GM12878 (cell line): ENCODE measurements at regions not wholly inside any gene's neighbourhood (a gene's known extent, or its start where the extent isn't known, plus 50 kb on each side); places are given as distances from the start of the nearest gene placed in this dataset.

ENCODE experiments used
- ASH2L ChIP-seq: fragments of 300-600, 200-600 bp; sonication (generic); IDR thresholded peaks from 2 replicates; pipeline ENCODE4 v1.6.1; 2017; ENCODE audit warnings: low read depth, mild to moderate bottlenecking, borderline replicate concordance
- BRCA1 ChIP-seq: IDR thresholded peaks from 2 replicates; pipeline ENCODE4 v1.6.1; 2011; ENCODE audit warnings: low read depth, low read length, improper control_type of control experiment
- CHD4 ChIP-seq: fragments of 200-600 bp; sonication (generic); IDR thresholded peaks from 2 replicates; pipeline ENCODE4 v1.6.1; 2016; ENCODE audit warnings: mild to moderate bottlenecking
- HDAC6 ChIP-seq: fragments of 200-600 bp; sonication (generic); IDR thresholded peaks from one replicate; pipeline ENCODE4 v1.8.0; 2017; ENCODE audit warnings: antibody characterized with exemption; ENCODE audit not compliant: unreplicated experiment
- NFYA ChIP-seq: IDR thresholded peaks from 2 replicates; pipeline ENCODE4 v1.6.1; 2011; ENCODE audit warnings: low read depth, mild to moderate bottlenecking, low read length, improper control_type of control experiment, borderline replicate concordance
- SIX5 ChIP-seq: IDR thresholded peaks from 2 replicates; pipeline ENCODE4 v1.6.1; 2011; ENCODE audit warnings: mild to moderate bottlenecking, low read depth, low read length, moderate library complexity; ENCODE audit not compliant: severe bottlenecking
- SP1 ChIP-seq: IDR thresholded peaks from one replicate; pipeline ENCODE4 v1.6.1; 2011; ENCODE audit warnings: low read depth, low read length
- SRF ChIP-seq, 2 experiments: IDR thresholded peaks; 2 replicates each; pipeline ENCODE4 v1.6.1; 2011; ENCODE audit warnings: low read depth in 2 of 2, low read length in 2 of 2, mild to moderate bottlenecking in 1 of 2, moderate library complexity in 1 of 2
- SUZ12 ChIP-seq: fragments of 200-600 bp; sonication (generic); IDR thresholded peaks from one replicate; pipeline ENCODE4 v1.6.1; 2018; ENCODE audit warnings: antibody characterized with exemption, mild to moderate bottlenecking; ENCODE audit not compliant: unreplicated experiment
- TAF1 ChIP-seq: IDR thresholded peaks from 2 replicates; pipeline ENCODE4 v1.6.1; 2011; ENCODE audit warnings: mild to moderate bottlenecking, low read depth, low read length, borderline replicate concordance
- TBL1XR1 ChIP-seq: IDR thresholded peaks from 2 replicates; pipeline ENCODE4 v1.6.1; 2012; ENCODE audit warnings: low read depth, low read length, improper control_type of control experiment
- TF ChIP-seq, protein P1 (sequence below): IDR thresholded peaks from 2 replicates; pipeline ENCODE4 v1.6.1; 2011; ENCODE audit warnings: low read depth, mild to moderate bottlenecking, low read length, moderate library complexity, borderline replicate concordance; ENCODE audit errors: extremely low read depth
- TF ChIP-seq, protein P2 (sequence below): fragments of 450-650 bp; IDR thresholded peaks from 2 replicates; pipeline ENCODE4 v1.6.1; 2016; ENCODE audit warnings: mild to moderate bottlenecking, moderate library complexity, borderline replicate concordance
- TF ChIP-seq, protein P3 (sequence below): fragments of 450-650 bp; formaldehyde crosslinking; IDR thresholded peaks from 2 replicates; pipeline ENCODE4 v1.5.0; 2022; ENCODE audit warnings: mild to moderate bottlenecking, missing genetic modification characterization

DNA sequence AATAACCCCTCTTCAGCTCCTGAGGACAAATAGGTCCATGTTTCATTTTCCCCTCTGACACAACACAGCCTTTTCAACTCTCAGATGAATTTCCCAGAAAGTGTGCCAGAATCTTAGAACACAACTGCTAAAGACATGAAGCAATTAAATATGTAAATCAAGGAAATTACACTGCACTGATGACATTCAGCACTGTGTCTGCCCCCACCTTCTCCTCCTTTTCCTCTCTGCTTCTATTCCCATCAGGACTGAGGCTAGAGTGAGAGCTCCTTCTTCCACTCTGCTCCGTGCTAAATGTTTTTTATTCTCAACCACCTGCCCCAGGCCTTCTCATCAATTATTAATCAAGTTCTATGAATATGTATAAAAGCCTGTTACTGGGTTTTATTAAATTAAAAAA, 596.1 kb downstream of the TUSC7 start (continued):
- TF ChIP-seq SUZ12, result no peak
- TF ChIP-seq HDAC6, result no peak
- TF ChIP-seq, protein P1, sequence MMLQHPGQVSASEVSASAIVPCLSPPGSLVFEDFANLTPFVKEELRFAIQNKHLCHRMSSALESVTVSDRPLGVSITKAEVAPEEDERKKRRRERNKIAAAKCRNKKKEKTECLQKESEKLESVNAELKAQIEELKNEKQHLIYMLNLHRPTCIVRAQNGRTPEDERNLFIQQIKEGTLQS, result no peak
- TF ChIP-seq, protein P2, sequence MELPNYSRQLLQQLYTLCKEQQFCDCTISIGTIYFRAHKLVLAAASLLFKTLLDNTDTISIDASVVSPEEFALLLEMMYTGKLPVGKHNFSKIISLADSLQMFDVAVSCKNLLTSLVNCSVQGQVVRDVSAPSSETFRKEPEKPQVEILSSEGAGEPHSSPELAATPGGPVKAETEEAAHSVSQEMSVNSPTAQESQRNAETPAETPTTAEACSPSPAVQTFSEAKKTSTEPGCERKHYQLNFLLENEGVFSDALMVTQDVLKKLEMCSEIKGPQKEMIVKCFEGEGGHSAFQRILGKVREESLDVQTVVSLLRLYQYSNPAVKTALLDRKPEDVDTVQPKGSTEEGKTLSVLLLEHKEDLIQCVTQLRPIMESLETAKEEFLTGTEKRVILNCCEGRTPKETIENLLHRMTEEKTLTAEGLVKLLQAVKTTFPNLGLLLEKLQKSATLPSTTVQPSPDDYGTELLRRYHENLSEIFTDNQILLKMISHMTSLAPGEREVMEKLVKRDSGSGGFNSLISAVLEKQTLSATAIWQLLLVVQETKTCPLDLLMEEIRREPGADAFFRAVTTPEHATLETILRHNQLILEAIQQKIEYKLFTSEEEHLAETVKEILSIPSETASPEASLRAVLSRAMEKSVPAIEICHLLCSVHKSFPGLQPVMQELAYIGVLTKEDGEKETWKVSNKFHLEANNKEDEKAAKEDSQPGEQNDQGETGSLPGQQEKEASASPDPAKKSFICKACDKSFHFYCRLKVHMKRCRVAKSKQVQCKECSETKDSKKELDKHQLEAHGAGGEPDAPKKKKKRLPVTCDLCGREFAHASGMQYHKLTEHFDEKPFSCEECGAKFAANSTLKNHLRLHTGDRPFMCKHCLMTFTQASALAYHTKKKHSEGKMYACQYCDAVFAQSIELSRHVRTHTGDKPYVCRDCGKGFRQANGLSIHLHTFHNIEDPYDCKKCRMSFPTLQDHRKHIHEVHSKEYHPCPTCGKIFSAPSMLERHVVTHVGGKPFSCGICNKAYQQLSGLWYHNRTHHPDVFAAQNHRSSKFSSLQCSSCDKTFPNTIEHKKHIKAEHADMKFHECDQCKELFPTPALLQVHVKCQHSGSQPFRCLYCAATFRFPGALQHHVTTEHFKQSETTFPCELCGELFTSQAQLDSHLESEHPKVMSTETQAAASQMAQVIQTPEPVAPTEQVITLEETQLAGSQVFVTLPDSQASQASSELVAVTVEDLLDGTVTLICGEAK, result no peak
- no peak for TF ChIP-seq BRCA1
- no peak for TF ChIP-seq NFYA
- no peak for TF ChIP-seq CHD4
- TF ChIP-seq TAF1, result no peak
- no peak for TF ChIP-seq SRF (IDR thresholded peaks at IDR 0.05; ENCODE audit: low read depth in 2 of 2, low read length in 2 of 2)
- TF ChIP-seq TBL1XR1, result no peak
- no peak for TF ChIP-seq SP1
- TF ChIP-seq SIX5, result no peak
- no peak for TF ChIP-seq ASH2L
- TF ChIP-seq, protein P3, sequence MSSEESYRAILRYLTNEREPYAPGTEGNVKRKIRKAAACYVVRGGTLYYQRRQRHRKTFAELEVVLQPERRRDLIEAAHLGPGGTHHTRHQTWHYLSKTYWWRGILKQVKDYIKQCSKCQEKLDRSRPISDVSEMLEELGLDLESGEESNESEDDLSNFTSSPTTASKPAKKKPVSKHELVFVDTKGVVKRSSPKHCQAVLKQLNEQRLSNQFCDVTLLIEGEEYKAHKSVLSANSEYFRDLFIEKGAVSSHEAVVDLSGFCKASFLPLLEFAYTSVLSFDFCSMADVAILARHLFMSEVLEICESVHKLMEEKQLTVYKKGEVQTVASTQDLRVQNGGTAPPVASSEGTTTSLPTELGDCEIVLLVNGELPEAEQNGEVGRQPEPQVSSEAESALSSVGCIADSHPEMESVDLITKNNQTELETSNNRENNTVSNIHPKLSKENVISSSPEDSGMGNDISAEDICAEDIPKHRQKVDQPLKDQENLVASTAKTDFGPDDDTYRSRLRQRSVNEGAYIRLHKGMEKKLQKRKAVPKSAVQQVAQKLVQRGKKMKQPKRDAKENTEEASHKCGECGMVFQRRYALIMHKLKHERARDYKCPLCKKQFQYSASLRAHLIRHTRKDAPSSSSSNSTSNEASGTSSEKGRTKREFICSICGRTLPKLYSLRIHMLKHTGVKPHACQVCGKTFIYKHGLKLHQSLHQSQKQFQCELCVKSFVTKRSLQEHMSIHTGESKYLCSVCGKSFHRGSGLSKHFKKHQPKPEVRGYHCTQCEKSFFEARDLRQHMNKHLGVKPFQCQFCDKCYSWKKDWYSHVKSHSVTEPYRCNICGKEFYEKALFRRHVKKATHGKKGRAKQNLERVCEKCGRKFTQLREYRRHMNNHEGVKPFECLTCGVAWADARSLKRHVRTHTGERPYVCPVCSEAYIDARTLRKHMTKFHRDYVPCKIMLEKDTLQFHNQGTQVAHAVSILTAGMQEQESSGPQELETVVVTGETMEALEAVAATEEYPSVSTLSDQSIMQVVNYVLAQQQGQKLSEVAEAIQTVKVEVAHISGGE, result no peak
